ENCODE measurements at regions not wholly inside any gene's neighbourhood (a gene's known extent, or its start where the extent isn't known, plus 50 kb on each side); places are given as distances from the start of the nearest gene placed in this dataset.

GRCh38 chr6:26285143-26286134 is 79.6 kb upstream of the BTN3A2 start:
- TF ChIP-seq CTCF (IDR thresholded peaks at IDR 0.05; ENCODE audit: low read depth, low read length, missing input control) = no peak
- TF ChIP-seq SP1 (IDR thresholded peaks at IDR 0.05) = peak; percentile 80
- peak; percentile 50 for TF ChIP-seq TAF1 (conservative IDR thresholded peaks at IDR 0.05)
- peak; percentile 74 for TF ChIP-seq MAX (IDR thresholded peaks at IDR 0.05)
- TF ChIP-seq EGR1 (IDR thresholded peaks at IDR 0.05; ENCODE audit: low read depth in 2 of 2) = peak in 1 of 2 donors; percentile 25

Data from liver (tissue), 3 donors.